ENCODE measurements at regions not wholly inside any gene's neighbourhood (a gene's known extent, or its start where the extent isn't known, plus 50 kb on each side); places are given as distances from the start of the nearest gene placed in this dataset.

DNA sequence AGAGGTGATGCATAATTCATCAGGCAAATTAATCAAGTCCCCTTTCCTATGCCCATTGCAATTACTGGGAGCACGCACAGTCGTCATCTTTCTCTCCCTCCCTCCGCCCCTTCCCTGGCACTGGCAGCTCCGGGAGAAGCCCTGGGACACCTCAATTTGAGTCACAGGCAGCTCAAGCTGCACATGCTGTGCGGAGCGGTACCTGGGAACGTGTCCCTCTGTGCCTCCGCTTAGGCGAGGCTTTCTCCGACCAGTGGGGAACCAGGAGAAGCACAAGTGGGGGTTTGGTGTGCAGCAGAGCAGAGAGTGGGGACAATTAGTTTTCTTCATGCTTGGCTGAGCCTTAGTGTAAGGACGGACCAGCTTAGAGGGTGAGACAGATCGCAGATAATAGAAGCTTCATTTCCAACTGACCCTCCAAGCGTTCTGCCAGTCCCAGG lies 88.3 kb downstream of the SOX14 start:
- TF ChIP-seq YY1 (tag by site-specific recombination; IDR thresholded peaks at IDR 0.05) (no peak), KLF16 (tag by site-specific recombination; IDR thresholded peaks at IDR 0.05) (no peak), ZNF76 (tag by site-specific recombination; IDR thresholded peaks at IDR 0.05; ENCODE audit: borderline replicate concordance, low read depth) (no peak), ZNF274 (IDR thresholded peaks at IDR 0.05; ENCODE audit: low read length) (no peak), ZNF274 (tag by site-specific recombination; IDR thresholded peaks at IDR 0.05; ENCODE audit: borderline replicate concordance) (no peak), KLF10 (tag by site-specific recombination; IDR thresholded peaks at IDR 0.05) (no peak)
- TF ChIP-seq, protein P1, sequence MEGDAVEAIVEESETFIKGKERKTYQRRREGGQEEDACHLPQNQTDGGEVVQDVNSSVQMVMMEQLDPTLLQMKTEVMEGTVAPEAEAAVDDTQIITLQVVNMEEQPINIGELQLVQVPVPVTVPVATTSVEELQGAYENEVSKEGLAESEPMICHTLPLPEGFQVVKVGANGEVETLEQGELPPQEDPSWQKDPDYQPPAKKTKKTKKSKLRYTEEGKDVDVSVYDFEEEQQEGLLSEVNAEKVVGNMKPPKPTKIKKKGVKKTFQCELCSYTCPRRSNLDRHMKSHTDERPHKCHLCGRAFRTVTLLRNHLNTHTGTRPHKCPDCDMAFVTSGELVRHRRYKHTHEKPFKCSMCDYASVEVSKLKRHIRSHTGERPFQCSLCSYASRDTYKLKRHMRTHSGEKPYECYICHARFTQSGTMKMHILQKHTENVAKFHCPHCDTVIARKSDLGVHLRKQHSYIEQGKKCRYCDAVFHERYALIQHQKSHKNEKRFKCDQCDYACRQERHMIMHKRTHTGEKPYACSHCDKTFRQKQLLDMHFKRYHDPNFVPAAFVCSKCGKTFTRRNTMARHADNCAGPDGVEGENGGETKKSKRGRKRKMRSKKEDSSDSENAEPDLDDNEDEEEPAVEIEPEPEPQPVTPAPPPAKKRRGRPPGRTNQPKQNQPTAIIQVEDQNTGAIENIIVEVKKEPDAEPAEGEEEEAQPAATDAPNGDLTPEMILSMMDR (tag by site-specific recombination; IDR thresholded peaks at IDR 0.05): no peak
- TF ChIP-seq, protein P2, sequence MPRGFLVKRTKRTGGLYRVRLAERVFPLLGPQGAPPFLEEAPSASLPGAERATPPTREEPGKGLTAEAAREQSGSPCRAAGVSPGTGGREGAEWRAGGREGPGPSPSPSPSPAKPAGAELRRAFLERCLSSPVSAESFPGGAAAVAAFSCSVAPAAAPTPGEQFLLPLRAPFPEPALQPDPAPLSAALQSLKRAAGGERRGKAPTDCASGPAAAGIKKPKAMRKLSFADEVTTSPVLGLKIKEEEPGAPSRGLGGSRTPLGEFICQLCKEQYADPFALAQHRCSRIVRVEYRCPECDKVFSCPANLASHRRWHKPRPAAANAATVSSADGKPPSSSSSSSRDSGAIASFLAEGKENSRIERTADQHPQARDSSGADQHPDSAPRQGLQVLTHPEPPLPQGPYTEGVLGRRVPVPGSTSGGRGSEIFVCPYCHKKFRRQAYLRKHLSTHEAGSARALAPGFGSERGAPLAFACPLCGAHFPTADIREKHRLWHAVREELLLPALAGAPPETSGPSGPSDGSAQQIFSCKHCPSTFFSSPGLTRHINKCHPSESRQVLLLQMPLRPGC (tag by site-specific recombination; IDR thresholded peaks at IDR 0.05): no peak

Data from HEK293 (cell line).